ENCODE measurements at regions not wholly inside any gene's neighbourhood (a gene's known extent, or its start where the extent isn't known, plus 50 kb on each side); places are given as distances from the start of the nearest gene placed in this dataset.

GRCh38 chr20:40449974-40450616 lies 238.9 kb downstream of the MAFB start:
- no peaks in the 10 kb centered on the region for H3K4me1 Mint-ChIP-seq (ENCODE audit: low read depth)
- no peak for DNase-seq
- Histone ChIP-seq H3K4me1 (ENCODE audit: insufficient read depth, low read length) (no peaks in the 10 kb centered on the region), H3K36me3 (ENCODE audit: insufficient read depth, low read length) (no peaks in the 10 kb centered on the region), H3K9me3 (ENCODE audit: control insufficient read depth in 1 of 2, insufficient read depth in 1 of 2, low read length in 2 of 2) (peaks cover 0 to 8% of the 10 kb centered on the region in 2 experiments), H3K4me3 (ENCODE audit: low read length) (no peak overlapping the region), H3K27ac (ENCODE audit: low read depth in 1 of 2, low read length in 2 of 2) (no peak overlapping the region), H3K27me3 (ENCODE audit: control insufficient read depth in 1 of 2, insufficient read depth in 2 of 2, low read length in 2 of 2) (peaks cover 0 to 3% of the 10 kb centered on the region in 2 experiments)
- ChIA-PET POLR2A (no interaction called here), CTCF (no interaction called here)
- TF ChIP-seq, protein P1, sequence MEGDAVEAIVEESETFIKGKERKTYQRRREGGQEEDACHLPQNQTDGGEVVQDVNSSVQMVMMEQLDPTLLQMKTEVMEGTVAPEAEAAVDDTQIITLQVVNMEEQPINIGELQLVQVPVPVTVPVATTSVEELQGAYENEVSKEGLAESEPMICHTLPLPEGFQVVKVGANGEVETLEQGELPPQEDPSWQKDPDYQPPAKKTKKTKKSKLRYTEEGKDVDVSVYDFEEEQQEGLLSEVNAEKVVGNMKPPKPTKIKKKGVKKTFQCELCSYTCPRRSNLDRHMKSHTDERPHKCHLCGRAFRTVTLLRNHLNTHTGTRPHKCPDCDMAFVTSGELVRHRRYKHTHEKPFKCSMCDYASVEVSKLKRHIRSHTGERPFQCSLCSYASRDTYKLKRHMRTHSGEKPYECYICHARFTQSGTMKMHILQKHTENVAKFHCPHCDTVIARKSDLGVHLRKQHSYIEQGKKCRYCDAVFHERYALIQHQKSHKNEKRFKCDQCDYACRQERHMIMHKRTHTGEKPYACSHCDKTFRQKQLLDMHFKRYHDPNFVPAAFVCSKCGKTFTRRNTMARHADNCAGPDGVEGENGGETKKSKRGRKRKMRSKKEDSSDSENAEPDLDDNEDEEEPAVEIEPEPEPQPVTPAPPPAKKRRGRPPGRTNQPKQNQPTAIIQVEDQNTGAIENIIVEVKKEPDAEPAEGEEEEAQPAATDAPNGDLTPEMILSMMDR (IDR thresholded peaks at IDR 0.05), result no peak
- H3K9me3 Mint-ChIP-seq, result no peaks in the 10 kb centered on the region
- H3K27me3 Mint-ChIP-seq, result peaks cover 28% of the 10 kb centered on the region
- ATAC-seq (ENCODE audit: poor library complexity), result no peak
- intact Hi-C loops (cut with DNase I, micrococcal nuclease), result no loop called here
- H3K27ac Mint-ChIP-seq, result no peak overlapping the region
- no peaks in the 10 kb centered on the region for H3K36me3 Mint-ChIP-seq (ENCODE audit: low read depth)
- H3K4me3 Mint-ChIP-seq, result no peak overlapping the region

GRCh38 chr20:40449144-40449690 lies 239.8 kb downstream of the MAFB start:
- ChIA-PET CTCF (no interaction called here), POLR2A (no interaction called here)
- Histone ChIP-seq H3K27ac (ENCODE audit: low read depth in 1 of 2, low read length in 2 of 2) (no peak overlapping the region), H3K4me1 (ENCODE audit: insufficient read depth, low read length) (no peaks in the 10 kb centered on the region), H3K36me3 (ENCODE audit: insufficient read depth, low read length) (no peaks in the 10 kb centered on the region), H3K27me3 (ENCODE audit: control insufficient read depth in 1 of 2, insufficient read depth in 2 of 2, low read length in 2 of 2) (no peaks in the 10 kb centered on the region), H3K4me3 (ENCODE audit: low read length) (no peak overlapping the region), H3K9me3 (ENCODE audit: control insufficient read depth in 1 of 2, insufficient read depth in 1 of 2, low read length in 2 of 2) (peaks cover 0 to 8% of the 10 kb centered on the region in 2 experiments)
- TF ChIP-seq, protein P1 (IDR thresholded peaks at IDR 0.05), result no peak
- Mint-ChIP-seq H3K4me3 (no peak overlapping the region), H3K36me3 (ENCODE audit: low read depth) (no peaks in the 10 kb centered on the region), H3K27me3 (peaks cover 27% of the 10 kb centered on the region), H3K27ac (no peak overlapping the region), H3K4me1 (ENCODE audit: low read depth) (no peaks in the 10 kb centered on the region), H3K9me3 (no peaks in the 10 kb centered on the region)
- ATAC-seq (ENCODE audit: poor library complexity) (no peak), DNase-seq (no peak)
- intact Hi-C loops (cut with DNase I, micrococcal nuclease), result no loop called here

DNA sequence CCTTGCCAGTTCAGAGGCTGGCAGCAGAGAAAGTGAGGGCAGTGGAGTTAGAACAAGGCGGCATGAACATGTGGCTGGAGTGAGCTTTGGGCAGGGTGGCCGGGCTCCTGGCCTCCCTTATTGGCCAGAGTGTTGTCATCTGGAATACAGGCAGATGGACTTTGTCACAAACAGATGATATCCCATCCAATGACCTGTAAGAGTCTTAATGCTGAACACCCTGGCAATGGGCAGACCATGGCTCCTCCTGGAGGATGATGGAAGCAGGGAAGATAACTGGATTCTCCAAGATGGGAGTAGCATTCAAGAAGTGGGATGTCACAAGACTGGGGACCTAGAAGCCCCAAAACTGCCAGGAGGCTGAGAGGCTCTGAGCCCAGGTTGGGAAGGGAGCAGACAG lies 242.1 kb downstream of the MAFB start:
- no peaks in the 10 kb centered on the region for H3K9me3 Mint-ChIP-seq
- no peak for ATAC-seq (ENCODE audit: poor library complexity)
- CTCF ChIA-PET, result no interaction called here

More for the DNA sequence above, 242.1 kb downstream of the MAFB start:
- TF ChIP-seq, protein P1 (IDR thresholded peaks at IDR 0.05), result no peak
- Mint-ChIP-seq H3K36me3 (ENCODE audit: low read depth) (no peaks in the 10 kb centered on the region), H3K27me3 (peaks cover 41% of the 10 kb centered on the region), H3K4me1 (ENCODE audit: low read depth) (no peaks in the 10 kb centered on the region), H3K4me3 (no peak overlapping the region), H3K27ac (no peak overlapping the region)
- Histone ChIP-seq H3K4me3 (ENCODE audit: low read length) (no peak overlapping the region), H3K36me3 (ENCODE audit: insufficient read depth, low read length) (no peaks in the 10 kb centered on the region), H3K27me3 (ENCODE audit: control insufficient read depth in 1 of 2, insufficient read depth in 2 of 2, low read length in 2 of 2) (no peaks in the 10 kb centered on the region), H3K27ac (ENCODE audit: low read depth in 1 of 2, low read length in 2 of 2) (no peak overlapping the region), H3K4me1 (ENCODE audit: insufficient read depth, low read length) (no peaks in the 10 kb centered on the region), H3K9me3 (ENCODE audit: control insufficient read depth in 1 of 2, insufficient read depth in 1 of 2, low read length in 2 of 2) (peaks cover 0 to 4% of the 10 kb centered on the region in 2 experiments)
- no peak for DNase-seq
- POLR2A ChIA-PET, result no interaction called here
- intact Hi-C loops (cut with DNase I, micrococcal nuclease), result no loop called here
